ENCODE measurements at regions not wholly inside any gene's neighbourhood (a gene's known extent, or its start where the extent isn't known, plus 50 kb on each side); places are given as distances from the start of the nearest gene placed in this dataset.
"Not testable (repeated sequence)": the region's sequence is repeated elsewhere in the genome, so short reads cannot be mapped to it uniquely, and the experiment has no call there.

GRCh38 chrX:150052226-150052625 lies 113.9 kb upstream of the EOLA2 start:
- DNase-seq (ENCODE audit: low read depth), result no peak

- no peak for DNase-seq (ENCODE audit: low read depth)
Measured at GRCh38 chrX:150058728-150059127, 120.4 kb upstream of the EOLA2 start.

DNA sequence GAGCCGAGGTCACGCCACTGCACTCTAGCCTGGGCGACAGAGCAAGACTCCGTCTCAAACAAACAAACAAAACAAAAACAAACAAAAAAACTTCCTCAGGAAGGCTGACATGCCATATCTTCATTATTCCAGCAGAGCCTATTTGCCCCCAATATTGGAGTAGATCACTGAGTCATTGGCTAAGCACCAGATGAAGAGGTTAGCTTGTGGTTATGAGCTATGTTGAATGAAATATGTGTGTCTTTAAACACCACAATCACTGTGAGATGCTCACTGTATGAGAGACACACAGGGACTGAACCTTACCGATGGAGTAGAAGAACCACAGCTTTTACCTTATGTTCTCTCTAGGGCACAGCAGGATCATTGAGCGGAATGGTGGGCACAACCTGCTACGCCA lies 122.1 kb upstream of the EOLA2 start:
- DNase-seq (ENCODE audit: low read depth), result no peak

DNA sequence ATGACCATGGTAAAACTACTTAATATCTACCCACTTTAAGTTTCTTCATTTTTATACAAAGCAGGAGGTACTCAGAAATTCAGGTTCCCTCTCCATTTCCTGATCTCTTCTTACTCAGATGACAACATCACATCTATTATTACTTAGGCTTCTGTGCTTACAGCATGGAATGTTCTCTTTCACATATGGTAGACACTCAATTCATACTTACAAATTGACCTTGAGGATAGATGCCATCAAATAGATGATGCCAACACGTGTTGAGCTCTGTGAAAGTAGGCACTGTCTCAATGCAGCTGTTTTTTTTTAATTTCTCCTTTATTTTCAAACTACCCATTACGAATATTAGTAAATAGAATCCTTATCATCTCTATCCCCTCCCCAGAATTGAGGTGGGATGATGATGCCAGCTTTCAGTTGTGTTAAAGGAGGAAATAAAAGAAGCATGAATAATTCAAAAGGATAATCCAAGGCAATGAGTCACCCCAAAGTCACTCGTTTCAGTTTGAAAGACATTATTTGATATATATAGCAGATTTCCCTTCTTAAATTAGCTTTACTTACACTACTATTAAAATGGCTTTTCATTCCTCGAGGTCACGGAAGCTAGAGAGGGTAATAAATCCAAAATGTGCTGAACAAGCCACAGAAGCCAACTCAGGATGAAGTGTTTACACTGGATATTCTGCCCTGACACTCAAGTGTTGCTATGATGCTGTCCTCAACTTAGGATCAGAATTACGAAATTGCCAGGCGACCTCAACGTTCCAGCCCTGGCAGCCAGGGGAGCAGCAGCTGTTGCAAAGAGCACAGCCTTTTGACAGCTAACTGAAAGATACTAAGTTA lies 124.2 kb upstream of the EOLA2 start:
- no peak for DNase-seq (ENCODE audit: low read depth)

DNA sequence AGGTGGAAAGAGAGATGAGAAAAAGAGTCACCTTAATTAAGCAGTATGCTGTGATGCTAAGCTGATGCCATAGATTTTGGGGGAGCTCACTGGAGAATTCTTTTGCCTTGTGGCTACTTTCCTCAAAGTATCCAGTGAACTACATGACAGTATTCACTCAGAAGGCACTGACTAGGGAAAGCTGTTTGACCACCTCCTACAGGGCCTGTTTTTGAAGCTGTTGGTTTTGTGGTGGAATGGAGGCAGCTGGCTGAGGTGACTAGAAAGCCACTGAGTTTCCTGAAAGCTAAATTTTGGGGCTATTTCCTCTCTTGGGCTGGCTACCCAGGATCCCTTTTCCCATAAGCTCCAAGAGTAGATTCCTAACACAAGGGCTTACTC lies 124.8 kb upstream of the EOLA2 start:
- no peak for DNase-seq (ENCODE audit: low read depth)

DNA sequence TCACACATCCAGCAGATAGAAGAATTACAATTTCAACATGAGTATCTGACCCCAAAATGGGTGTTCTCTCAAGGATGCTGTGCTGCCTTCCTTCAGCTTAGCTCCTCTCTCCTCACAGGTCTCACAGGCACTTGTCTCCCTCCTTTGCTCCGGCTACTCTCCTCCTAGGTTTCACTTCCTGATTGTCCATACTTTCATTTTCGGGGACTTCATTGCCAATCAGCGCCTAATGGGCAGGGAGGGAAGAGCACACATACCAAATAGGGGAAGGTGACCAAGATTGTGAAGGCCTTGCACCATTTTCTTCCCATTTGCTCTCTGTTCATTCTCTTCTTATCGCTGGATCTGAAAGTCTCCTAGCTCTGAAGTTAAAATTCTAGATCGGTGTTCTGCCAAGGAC lies 125.4 kb upstream of the EOLA2 start:
- no peak for DNase-seq (ENCODE audit: low read depth)

DNA sequence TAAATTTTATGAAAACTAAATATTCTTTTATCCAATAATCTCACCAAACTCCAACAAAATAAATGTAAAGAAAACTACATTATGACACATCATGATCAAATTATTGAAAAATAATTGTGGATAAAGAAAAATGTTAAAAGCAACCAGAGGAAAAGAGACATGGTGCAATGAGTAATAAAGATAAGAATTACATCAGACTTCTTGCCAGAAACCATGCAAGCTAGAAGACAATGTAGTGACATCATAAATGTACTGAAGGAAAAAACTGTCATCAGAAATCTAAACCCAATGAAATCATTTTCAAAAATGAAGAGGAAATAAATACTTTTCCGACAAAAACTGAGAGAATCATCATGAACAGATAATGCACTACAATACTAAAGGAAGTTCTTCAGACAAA lies 135.9 kb upstream of the EOLA2 start:
- no peak for DNase-seq (ENCODE audit: low read depth)

GRCh38 chrX:150080497-150080896 lies 142.2 kb upstream of the EOLA2 start:
- DNase-seq (ENCODE audit: low read depth), result no peak

- no peak for DNase-seq (ENCODE audit: low read depth)
Measured at GRCh38 chrX:150081076-150081475, 142.8 kb upstream of the EOLA2 start.

DNA sequence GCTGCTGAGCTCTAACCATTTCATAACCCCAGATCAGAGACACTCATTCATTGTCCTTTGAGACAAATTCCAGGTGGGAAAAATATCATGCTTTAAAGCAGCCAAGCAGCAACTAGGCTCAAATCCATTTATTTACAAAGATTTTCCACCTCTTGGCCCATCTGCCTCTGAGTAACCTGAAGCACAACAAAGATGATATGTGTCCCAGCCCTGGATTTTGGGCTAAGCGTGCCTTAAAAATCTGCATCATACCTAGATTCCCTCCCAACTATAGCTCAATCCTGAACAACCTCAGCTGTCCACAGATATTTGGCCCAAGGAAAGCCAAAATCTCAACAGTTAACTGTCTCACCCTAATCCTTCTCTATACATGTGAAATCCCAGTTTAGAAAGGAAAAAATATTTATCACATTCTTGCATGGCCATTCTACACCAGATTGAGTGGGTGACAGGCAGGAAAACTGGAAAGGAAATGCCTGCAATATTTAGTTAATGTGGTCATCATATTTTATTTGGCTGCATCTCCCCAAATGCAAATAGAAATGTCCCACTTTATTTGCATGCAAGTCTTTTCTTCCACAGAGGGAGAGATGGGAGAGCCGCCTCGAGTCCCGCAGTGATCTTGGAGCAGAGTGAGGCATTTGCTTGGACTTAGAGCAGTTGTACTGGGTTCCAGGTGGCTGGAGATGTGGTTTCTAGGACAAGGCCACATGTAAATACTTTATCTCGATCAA lies 146.4 kb upstream of the EOLA2 start:
- DNase-seq (ENCODE audit: low read depth), result no peak

DNA sequence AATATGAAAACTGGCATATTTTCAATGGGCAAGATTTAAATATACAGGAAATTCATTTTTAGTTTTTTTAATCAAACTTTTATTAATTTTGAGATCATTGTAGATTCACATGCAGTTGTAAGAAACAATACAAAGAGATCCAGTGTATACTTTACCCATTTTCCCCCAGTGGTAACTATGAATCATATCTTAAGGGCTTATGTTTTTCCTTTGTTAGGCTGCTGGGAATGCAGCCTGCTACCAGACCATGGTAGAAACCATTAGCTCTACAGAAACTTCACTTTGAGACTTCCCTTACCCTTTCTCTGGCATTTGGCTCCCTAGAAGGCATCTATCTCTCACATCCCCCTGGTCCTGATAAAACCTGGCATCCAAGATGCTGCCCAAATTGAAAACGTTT lies 147.6 kb upstream of the EOLA2 start:
- DNase-seq (ENCODE audit: low read depth), result no peak

DNA sequence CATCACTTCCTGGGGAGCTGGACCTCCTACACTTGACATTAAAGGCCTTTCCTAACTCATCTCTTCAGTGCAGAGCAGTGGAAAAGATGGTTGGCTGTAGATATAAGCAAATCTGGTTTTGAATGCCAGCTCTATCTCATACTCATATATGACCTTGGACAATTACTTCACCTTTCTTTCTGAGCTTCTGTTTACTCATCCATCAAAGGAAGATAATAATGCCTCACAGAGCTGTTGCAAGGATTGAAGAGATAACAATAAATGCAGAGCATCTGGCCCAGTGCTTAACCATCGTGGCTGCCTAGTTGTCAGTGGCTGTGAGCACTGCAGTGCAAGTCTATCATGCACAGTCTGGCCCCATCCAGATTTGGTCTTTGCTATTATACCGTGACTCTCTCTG lies 148.1 kb upstream of the EOLA2 start:
- no peak for DNase-seq (ENCODE audit: low read depth)

DNA sequence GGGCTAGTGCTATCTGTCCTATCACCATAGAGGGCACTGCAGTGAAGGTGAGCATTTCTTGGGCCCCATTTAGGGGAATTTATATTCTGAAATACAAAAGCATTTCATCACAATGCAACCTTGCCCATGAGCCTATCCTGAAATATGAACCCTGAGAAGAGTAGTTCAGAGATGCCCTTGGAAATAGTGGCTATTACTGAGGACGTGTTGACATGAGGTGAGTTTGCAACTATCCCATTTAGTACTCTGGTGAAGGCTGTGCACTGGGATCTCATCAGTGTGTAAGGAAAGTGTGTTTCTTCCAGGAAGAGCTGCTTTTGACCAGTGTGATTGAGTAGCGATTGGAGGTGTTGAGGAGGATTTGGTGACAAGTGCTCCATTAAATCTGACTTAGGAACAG lies 149.3 kb upstream of the EOLA2 start:
- no peak for DNase-seq (ENCODE audit: low read depth)

GRCh38 chrX:150088042-150088441 lies 149.8 kb upstream of the EOLA2 start:
- DNase-seq (ENCODE audit: low read depth), result no peak

DNA sequence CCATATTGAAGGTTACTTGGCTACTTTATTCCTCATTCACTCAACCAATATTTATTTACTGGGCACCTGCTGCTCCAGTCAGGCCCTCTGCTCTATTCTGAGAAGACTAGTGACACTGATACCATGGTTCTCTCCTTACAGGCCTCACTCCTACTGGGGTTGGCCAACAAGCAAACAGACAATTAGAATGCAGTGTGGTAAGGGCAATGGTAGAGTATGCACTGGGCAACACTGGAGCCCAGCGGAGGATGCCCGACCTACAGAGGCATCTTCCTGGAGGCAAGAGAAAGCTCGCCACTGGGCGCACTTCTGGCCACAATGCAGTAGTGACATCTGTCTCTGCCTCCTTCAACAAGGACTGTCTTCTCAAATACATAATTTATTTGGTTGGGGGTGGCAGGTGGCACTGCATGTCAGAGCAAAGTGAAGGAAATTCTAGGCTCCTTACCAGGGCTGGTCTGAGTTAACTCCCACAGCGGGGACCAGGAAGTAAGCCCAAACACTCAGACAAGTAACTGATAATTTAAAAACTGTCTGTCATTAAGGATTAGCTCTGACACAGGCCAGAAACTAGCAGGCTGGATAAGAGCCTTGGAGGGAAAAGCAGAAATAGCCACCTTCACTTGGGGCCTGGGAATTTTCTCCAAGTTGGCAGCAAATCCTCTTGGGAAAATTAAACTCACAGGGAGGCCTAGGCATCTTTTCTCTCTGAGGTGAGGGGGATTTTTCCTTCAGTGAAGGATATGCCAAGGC lies 150.7 kb upstream of the EOLA2 start:
- DNase-seq (ENCODE audit: low read depth), result no peak

GRCh38 chrX:150091300-150091699 lies 153.0 kb upstream of the EOLA2 start:
- not testable (repeated sequence) for DNase-seq (ENCODE audit: low read depth)

- no peak for DNase-seq (ENCODE audit: low read depth)
Measured at GRCh38 chrX:150092549-150092948, 154.3 kb upstream of the EOLA2 start.

- DNase-seq (ENCODE audit: low read depth), result no peak
Measured at GRCh38 chrX:150094375-150094774, 156.1 kb upstream of the EOLA2 start.

- DNase-seq (ENCODE audit: low read depth), result no peak
Measured at GRCh38 chrX:150094996-150095395, 156.7 kb upstream of the EOLA2 start.

- DNase-seq (ENCODE audit: low read depth), result no peak
Measured at GRCh38 chrX:150099316-150099715, 161.0 kb upstream of the EOLA2 start.

GRCh38 chrX:150100261-150100660 lies 162.0 kb upstream of the EOLA2 start:
- no peak for DNase-seq (ENCODE audit: low read depth)

DNA sequence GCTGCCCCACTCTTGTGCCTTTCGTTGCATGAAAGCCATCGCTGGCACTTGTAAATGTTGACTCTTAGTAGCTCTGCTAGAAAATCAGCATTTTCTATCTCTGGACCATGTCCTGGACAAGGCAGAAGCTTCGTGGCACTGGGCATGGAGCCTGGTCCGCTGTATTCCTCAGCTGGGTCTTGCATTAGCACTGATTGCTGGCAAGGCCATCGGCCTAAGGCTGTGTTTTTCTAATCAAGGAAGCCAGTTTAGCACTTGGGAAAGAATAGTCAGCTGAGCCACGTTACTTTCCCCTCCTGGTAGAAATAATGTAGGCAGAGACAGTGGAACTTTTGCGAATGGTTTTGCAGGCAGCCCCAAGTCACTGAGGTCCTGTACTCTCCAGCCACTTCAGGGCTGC lies 180.2 kb upstream of the EOLA2 start:
- no peak for DNase-seq (ENCODE audit: low read depth)

GRCh38 chrX:150119323-150119722 lies 181.0 kb upstream of the EOLA2 start:
- no peak for DNase-seq (ENCODE audit: low read depth)

Data from activated T-helper 1 cell treated with Interleukin-2 at 50 U/mL for 16 hours (primary cell).